WTC11 (cell line): ENCODE measurements at regions not wholly inside any gene's neighbourhood (a gene's known extent, or its start where the extent isn't known, plus 50 kb on each side); places are given as distances from the start of the nearest gene placed in this dataset.

ENCODE experiments used
- ATAC-seq: fragments of 200-7000 bp; cut with Tn5 transposase; 2 replicates; pipeline ENCODE4 v1.10.0; 2021; ENCODE audit warnings: mild to moderate bottlenecking, moderate library complexity
- CTCF ChIA-PET: fragments of 300-600 bp; sonication (Branson Sonifier 250); formaldehyde crosslinking; loops from one replicate; lab custom pipeline; 2021; ENCODE audit warnings: antibody characterized with exemption; lab: Charles Lee
- POLR2A ChIA-PET: fragments of 350-600 bp; sonication (Branson Sonifier 250); formaldehyde crosslinking; loops from one replicate; lab custom pipeline; 2021; ENCODE audit warnings: antibody characterized with exemption; lab: Charles Lee
- DNase-seq: peaks from one replicate; pipeline ENCODE4 v3.0.0; 2021; ENCODE audit warnings: low spot score
- H3K27ac Mint-ChIP-seq: 2 replicates; pipeline ENCODE4 v1.8.0; 2021; ENCODE audit warnings: mixed read lengths
- H3K27me3 Mint-ChIP-seq: 2 replicates; pipeline ENCODE4 v1.8.0; 2021; ENCODE audit warnings: low read depth, mild to moderate bottlenecking, moderate library complexity, mixed read lengths
- H3K36me3 Mint-ChIP-seq: 2 replicates; pipeline ENCODE4 v1.8.0; 2021; ENCODE audit warnings: mixed read lengths
- H3K4me1 Mint-ChIP-seq: 2 replicates; pipeline ENCODE4 v1.8.0; 2022; ENCODE audit warnings: mixed read lengths
- H3K4me3 Mint-ChIP-seq: 2 replicates; pipeline ENCODE4 v1.8.0; 2021; ENCODE audit warnings: mild to moderate bottlenecking, moderate library complexity, mixed read lengths
- H3K9me3 Mint-ChIP-seq: 2 replicates; pipeline ENCODE4 v1.8.0; 2021; ENCODE audit warnings: mixed read lengths
- ARID4B ChIP-seq: sonication (generic); formaldehyde crosslinking; IDR thresholded peaks from 2 replicates; pipeline ENCODE4 v1.8.0; 2023; ENCODE audit warnings: missing genetic modification reagents, mild to moderate bottlenecking, borderline replicate concordance
- CREM ChIP-seq: sonication (generic); formaldehyde crosslinking; IDR thresholded peaks from 2 replicates; pipeline ENCODE4 v1.8.1; 2022; ENCODE audit warnings: mild to moderate bottlenecking, missing genetic modification reagents, moderate library complexity
- CTCF ChIP-seq: fragments of 200-600 bp; IDR thresholded peaks from 2 replicates; pipeline ENCODE4 v1.8.0; 2022; ENCODE audit warnings: antibody characterized with exemption
- E2F4 ChIP-seq: sonication (generic); formaldehyde crosslinking; IDR thresholded peaks from 2 replicates; pipeline ENCODE4 v1.8.1; 2022; ENCODE audit warnings: low read depth, mild to moderate bottlenecking, moderate library complexity, missing genetic modification reagents, borderline replicate concordance
- E2F5 ChIP-seq: sonication (generic); formaldehyde crosslinking; IDR thresholded peaks from 2 replicates; pipeline ENCODE4 v1.8.1; 2022; ENCODE audit warnings: mild to moderate bottlenecking, moderate library complexity, missing genetic modification reagents
- ERG ChIP-seq: fragments of 250-450 bp; sonication (Bioruptor Pico); IDR thresholded peaks from 2 replicates; pipeline ENCODE4 v1.8.0; 2021; ENCODE audit warnings: mild to moderate bottlenecking
- GABPB1 ChIP-seq: sonication (generic); formaldehyde crosslinking; IDR thresholded peaks from 2 replicates; pipeline ENCODE4 v1.8.1; 2023; ENCODE audit warnings: mild to moderate bottlenecking, missing genetic modification reagents
- GTF2I ChIP-seq: fragments of 250-450 bp; sonication (Bioruptor Pico); conservative IDR thresholded peaks from 2 replicates; pipeline ENCODE4 v1.4.0; 2021; ENCODE audit warnings: mild to moderate bottlenecking
- JUN ChIP-seq: sonication (generic); formaldehyde crosslinking; IDR thresholded peaks from 2 replicates; pipeline ENCODE4 v1.8.0; 2023; ENCODE audit warnings: mild to moderate bottlenecking, missing genetic modification reagents
- MLX ChIP-seq: sonication (generic); formaldehyde crosslinking; IDR thresholded peaks from 2 replicates; pipeline ENCODE4 v1.8.1; 2023; ENCODE audit warnings: mild to moderate bottlenecking, missing genetic modification reagents, moderate library complexity
- MXD4 ChIP-seq: fragments of 250-450 bp; sonication (Bioruptor Pico); IDR thresholded peaks from 2 replicates; pipeline ENCODE4 v1.8.0; 2021; ENCODE audit warnings: mild to moderate bottlenecking, moderate library complexity, borderline replicate concordance
- NR1H2 ChIP-seq: sonication (generic); formaldehyde crosslinking; IDR thresholded peaks from 2 replicates; pipeline ENCODE4 v1.9.0; 2021; ENCODE audit warnings: mild to moderate bottlenecking, moderate library complexity, missing genetic modification reagents
- NR3C1 ChIP-seq: sonication (generic); formaldehyde crosslinking; conservative IDR thresholded peaks from 2 replicates; pipeline ENCODE4 v1.8.1; 2023; ENCODE audit warnings: low read depth, mild to moderate bottlenecking, missing genetic modification reagents
- SOX15 ChIP-seq: fragments of 250-450 bp; sonication (Bioruptor Pico); IDR thresholded peaks from 2 replicates; pipeline ENCODE4 v1.9.0; 2021; ENCODE audit warnings: mild to moderate bottlenecking
- TCF7 ChIP-seq: sonication (generic); formaldehyde crosslinking; IDR thresholded peaks from 2 replicates; pipeline ENCODE4 v1.8.0; 2022; ENCODE audit warnings: mild to moderate bottlenecking, low read depth, missing genetic modification reagents, moderate library complexity
- TP53 ChIP-seq: sonication (generic); formaldehyde crosslinking; IDR thresholded peaks from 2 replicates; pipeline ENCODE4 v1.8.1; 2023; ENCODE audit warnings: mild to moderate bottlenecking, missing genetic modification reagents
- ZBTB21 ChIP-seq: sonication (generic); formaldehyde crosslinking; IDR thresholded peaks from 2 replicates; pipeline ENCODE4 v1.8.1; 2023; ENCODE audit warnings: mild to moderate bottlenecking, missing genetic modification reagents, borderline replicate concordance
- ZNF317 ChIP-seq: sonication (generic); formaldehyde crosslinking; IDR thresholded peaks from 2 replicates; pipeline ENCODE4 v1.8.1; 2023; ENCODE audit warnings: low read depth, mild to moderate bottlenecking, moderate library complexity, missing genetic modification reagents, borderline replicate concordance
- ZNF532 ChIP-seq: fragments of 250-450 bp; sonication (Bioruptor Pico); IDR thresholded peaks from 2 replicates; pipeline ENCODE4 v1.9.0; 2021; ENCODE audit warnings: mild to moderate bottlenecking, borderline replicate concordance

- TF ChIP-seq MLX (CRISPR knock-in tag) (no peak), NR1H2 (CRISPR knock-in tag) (no peak)
- TF ChIP-seq, all 79 proteins: peak for 0
Measured at GRCh38 chr5:125267636-125268248, 521.3 kb upstream of the ZNF608 start (continued).

- no peak for TF ChIP-seq NR3C1 (CRISPR knock-in tag)
- TF ChIP-seq ZNF317 (CRISPR knock-in tag), result no peak
- no peak for TF ChIP-seq ERG (CRISPR knock-in tag)
- TF ChIP-seq GABPB1, result no peak
- TF ChIP-seq CTCF, result no peak
- TF ChIP-seq GTF2I (CRISPR knock-in tag), result no peak
- TF ChIP-seq TP53 (CRISPR knock-in tag), result no peak
- TF ChIP-seq JUN (CRISPR knock-in tag), result no peak
- no peak for TF ChIP-seq SOX15 (CRISPR knock-in tag)
- no peak for TF ChIP-seq CREM (CRISPR knock-in tag)
- no peak for TF ChIP-seq ZNF532 (CRISPR knock-in tag)
- no peak for TF ChIP-seq E2F5 (CRISPR knock-in tag)
- TF ChIP-seq MXD4 (CRISPR knock-in tag), result no peak
- no peak for TF ChIP-seq E2F4 (CRISPR knock-in tag)
- no peak for TF ChIP-seq ARID4B (CRISPR knock-in tag)
- no peak for TF ChIP-seq ZBTB21 (CRISPR knock-in tag)
- TF ChIP-seq TCF7 (CRISPR knock-in tag), result no peak
- DNase-seq (no peak), ATAC-seq (no peak)
- H3K4me3 Mint-ChIP-seq, result no peak overlapping the region
- H3K9me3 Mint-ChIP-seq, result peaks cover 12% of the 10 kb centered on the region
- H3K4me1 Mint-ChIP-seq, result peaks cover 30% of the 10 kb centered on the region
- no peaks in the 10 kb centered on the region for H3K27me3 Mint-ChIP-seq
- POLR2A ChIA-PET, result no interaction called here
- H3K36me3 Mint-ChIP-seq, result peaks cover 9% of the 10 kb centered on the region
- CTCF ChIA-PET, result no interaction called here
- no peak overlapping the region for H3K27ac Mint-ChIP-seq
Measured at GRCh38 chr5:125269926-125270325, 523.5 kb upstream of the ZNF608 start.
